Mesenchymal stem cell (in vitro differentiated cells and primary cell): ENCODE measurements at regions not wholly inside any gene's neighbourhood (a gene's known extent, or its start where the extent isn't known, plus 50 kb on each side); places are given as distances from the start of the nearest gene placed in this dataset.

Source experiments
- DNase-seq: peaks from one replicate; pipeline ENCODE4 v3.0.0-alpha.2; 2013
- H2AFZ ChIP-seq: one replicate; pipeline ENCODE4 v1.6.1; 2013; ENCODE audit warnings: low read depth, mild to moderate bottlenecking, control low read depth, inconsistent platforms, low read length, moderate library complexity
- H2AK5ac ChIP-seq: 2 replicates; pipeline ENCODE4 v1.6.1; 2013; ENCODE audit warnings: low read length, moderate library complexity, mild to moderate bottlenecking, inconsistent platforms; ENCODE audit not compliant: severe bottlenecking
- H2BK120ac ChIP-seq: one replicate; pipeline ENCODE4 v1.6.1; 2013; ENCODE audit warnings: low read depth, mild to moderate bottlenecking, inconsistent platforms, low read length, moderate library complexity
- H2BK12ac ChIP-seq, 2 experiments: one replicate each; pipeline ENCODE4 v1.6.1; 2013; ENCODE audit warnings: inconsistent platforms in 2 of 2, low read length in 2 of 2, mild to moderate bottlenecking in 2 of 2, moderate library complexity in 2 of 2, control low read depth in 1 of 2
- H2BK15ac ChIP-seq: one replicate; pipeline ENCODE4 v1.6.1; 2013; ENCODE audit warnings: mild to moderate bottlenecking, low read depth, inconsistent platforms; ENCODE audit not compliant: poor library complexity, severe bottlenecking
- H2BK5ac ChIP-seq: 2 replicates; pipeline ENCODE4 v1.6.1; 2013; ENCODE audit warnings: low read depth, mild to moderate bottlenecking, low read length, control low read depth, inconsistent platforms; ENCODE audit not compliant: poor library complexity, severe bottlenecking
- H3K14ac ChIP-seq, 2 experiments: one replicate each; pipeline ENCODE4 v1.6.1; 2013; ENCODE audit warnings: inconsistent platforms in 2 of 2, low read length in 2 of 2, control low read depth in 1 of 2, mild to moderate bottlenecking in 1 of 2, moderate library complexity in 1 of 2
- H3K18ac ChIP-seq, 2 experiments: one replicate each; pipeline ENCODE4 v1.6.1; 2013; ENCODE audit warnings: inconsistent platforms in 2 of 2, low read length in 2 of 2, control low read depth in 1 of 2, low read depth in 1 of 2, mild to moderate bottlenecking in 1 of 2
- H3K23ac ChIP-seq, 2 experiments: one replicate each; pipeline ENCODE4 v1.6.1; 2013; ENCODE audit warnings: inconsistent platforms in 2 of 2, low read length in 2 of 2, mild to moderate bottlenecking in 2 of 2, moderate library complexity in 2 of 2, control low read depth in 1 of 2
- H3K27ac ChIP-seq: 2 replicates; pipeline ENCODE4 v1.5.1; 2013; ENCODE audit warnings: mild to moderate bottlenecking, moderate library complexity, low read length, control low read depth, inconsistent platforms; ENCODE audit not compliant: poor library complexity, severe bottlenecking
- H3K27me3 ChIP-seq, 2 experiments: 2 replicates each; pipeline versions ENCODE4 v1.6.1 to v1.7.0; 2013; ENCODE audit warnings: low read length in 2 of 2, mild to moderate bottlenecking in 2 of 2, moderate library complexity in 2 of 2, control low read depth in 1 of 2, inconsistent platforms in 1 of 2; ENCODE audit not compliant: control insufficient read depth in 1 of 2, insufficient read depth in 1 of 2
- H3K36me3 ChIP-seq, 2 experiments: 2 replicates each; pipeline versions ENCODE4 v1.6.1 to v1.7.0; 2013; ENCODE audit warnings: low read length in 2 of 2, control low read depth in 1 of 2, inconsistent platforms in 1 of 2, low read depth in 1 of 2, mild to moderate bottlenecking in 1 of 2; ENCODE audit not compliant: insufficient read depth in 2 of 2, control insufficient read depth in 1 of 2
- H3K4ac ChIP-seq, 2 experiments: one replicate each; pipeline ENCODE4 v1.6.1; 2013; ENCODE audit warnings: inconsistent platforms in 2 of 2, low read length in 2 of 2, mild to moderate bottlenecking in 2 of 2, moderate library complexity in 2 of 2, control low read depth in 1 of 2, low read depth in 1 of 2
- H3K4me1 ChIP-seq: 2 replicates; pipeline ENCODE4 v1.6.1; 2013; ENCODE audit warnings: low read depth, low read length, control low read depth; ENCODE audit not compliant: control insufficient read depth, insufficient read depth
- H3K4me2 ChIP-seq: 2 replicates; pipeline ENCODE4 v1.6.1; 2013; ENCODE audit warnings: low read length, mild to moderate bottlenecking, inconsistent platforms; ENCODE audit not compliant: poor library complexity, severe bottlenecking
- H3K4me3 ChIP-seq, 2 experiments: 2 replicates each; pipeline versions ENCODE4 v1.5.1 to v1.7.0; 2013; ENCODE audit warnings: low read length in 2 of 2, mild to moderate bottlenecking in 2 of 2, control low read depth in 1 of 2, low read depth in 1 of 2; ENCODE audit not compliant: insufficient read depth in 1 of 2
- H3K79me1 ChIP-seq: replicated peaks from 2 replicates; pipeline ENCODE4 v1.6.1; 2013; ENCODE audit warnings: mild to moderate bottlenecking, control low read depth, low read length, inconsistent platforms; ENCODE audit not compliant: poor library complexity, severe bottlenecking
- H3K9ac ChIP-seq: 2 replicates; pipeline ENCODE4 v1.7.0; 2013; ENCODE audit warnings: mild to moderate bottlenecking, low read length, moderate library complexity
- H3K9me3 ChIP-seq: 2 replicates; pipeline ENCODE4 v1.7.0; 2013; ENCODE audit warnings: mild to moderate bottlenecking, low read length; ENCODE audit not compliant: control insufficient read depth
- H4K8ac ChIP-seq: one replicate; pipeline ENCODE4 v1.6.1; 2013; ENCODE audit warnings: inconsistent platforms, mild to moderate bottlenecking, low read length, moderate library complexity
- H4K91ac ChIP-seq: one replicate; pipeline ENCODE4 v1.6.1; 2013; ENCODE audit warnings: mild to moderate bottlenecking, low read length, inconsistent platforms
- WGBS: methylation state at CpG from one replicate; pipeline ENCODE4 v1.1.7; 2013; ENCODE audit warnings: mixed read lengths; 5-methylcytosine and 5-hydroxymethylcytosine counted together

DNA sequence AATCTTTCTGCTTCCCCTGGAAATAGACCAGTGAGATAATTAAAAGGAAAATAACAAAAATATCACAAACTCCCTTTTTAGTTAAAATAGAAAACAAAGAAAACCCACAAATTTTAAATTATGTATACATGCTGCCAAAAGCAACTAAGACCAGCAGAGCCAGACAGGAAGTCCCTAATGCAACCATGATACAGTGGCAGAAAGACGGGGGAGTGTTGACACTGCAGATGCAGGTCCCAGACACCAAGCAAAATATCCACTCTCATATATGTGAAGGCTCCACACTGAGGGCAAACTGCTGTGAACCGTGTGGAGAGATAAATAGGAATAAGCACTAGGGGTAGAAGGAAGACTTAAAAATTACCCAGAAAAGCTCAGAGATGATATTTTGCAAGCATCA, 401.0 kb downstream of the BTG1 start:
- H2BK120ac ChIP-seq: no peak overlapping the region
- H3K4me3 ChIP-seq: no peak overlapping the region
- H3K4ac ChIP-seq: no peak overlapping the region
- H3K27ac ChIP-seq: no peak overlapping the region
- no peak overlapping the region for H3K14ac ChIP-seq
- H3K23ac ChIP-seq: no peak overlapping the region
- no peak overlapping the region for H2BK15ac ChIP-seq
- H2AFZ ChIP-seq: no peak overlapping the region
- H2BK12ac ChIP-seq: no peak overlapping the region
- no peak overlapping the region for H4K91ac ChIP-seq
- H2BK5ac ChIP-seq: no peak overlapping the region
- no peaks in the 10 kb centered on the region for H3K27me3 ChIP-seq
- no peaks in the 10 kb centered on the region for H3K79me1 ChIP-seq
- H3K4me1 ChIP-seq: no peaks in the 10 kb centered on the region
- H2AK5ac ChIP-seq: no peak overlapping the region
- no peaks in the 10 kb centered on the region for H3K9me3 ChIP-seq
- H3K18ac ChIP-seq: no peak overlapping the region
- no peaks in the 10 kb centered on the region for H3K36me3 ChIP-seq
- no peak for DNase-seq
- WGBS: 50% methylated on average over 1 of the region's 2 CpGs
- H3K9ac ChIP-seq: no peak overlapping the region
- H4K8ac ChIP-seq: no peak overlapping the region
- no peak overlapping the region for H3K4me2 ChIP-seq

DNA sequence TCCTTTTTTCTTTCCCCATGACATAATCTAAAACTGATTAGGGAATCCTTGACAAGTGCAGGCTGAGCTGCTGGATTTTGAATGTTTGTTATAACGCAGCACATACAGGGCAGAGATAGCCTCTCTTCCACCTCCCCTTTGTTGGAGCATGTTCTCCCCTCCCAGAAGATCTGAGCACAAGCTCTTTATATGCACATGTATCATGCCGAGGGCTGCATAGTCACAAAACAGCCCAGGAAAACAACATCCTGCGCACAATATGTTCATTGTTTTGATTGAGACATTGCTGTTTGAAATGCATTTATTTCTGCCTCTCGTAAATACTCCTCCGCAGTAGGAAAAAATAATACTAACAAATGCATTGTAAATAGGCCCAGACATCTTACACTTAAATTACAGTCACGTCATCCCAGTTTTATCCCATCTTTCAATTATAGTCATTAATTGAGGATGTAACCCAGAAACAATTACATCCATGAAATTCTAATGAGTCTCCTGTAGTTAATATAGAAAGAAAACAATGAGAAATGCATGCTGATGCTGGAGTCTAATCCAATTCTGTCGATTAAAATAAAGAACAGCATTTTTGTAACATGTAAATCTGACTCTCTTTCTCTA, 401.8 kb downstream of the BTG1 start:
- H3K27ac ChIP-seq: no peak overlapping the region
- no peaks in the 10 kb centered on the region for H3K36me3 ChIP-seq
- 94% methylated on average over 6 of the region's 7 CpGs for WGBS
- no peak overlapping the region for H3K4me3 ChIP-seq
- H2BK12ac ChIP-seq: no peak overlapping the region
- no peaks in the 10 kb centered on the region for H3K79me1 ChIP-seq
- H2BK5ac ChIP-seq: no peak overlapping the region
- no peak overlapping the region for H4K8ac ChIP-seq
- H3K4ac ChIP-seq: no peak overlapping the region
- no peaks in the 10 kb centered on the region for H3K4me1 ChIP-seq
- H3K9ac ChIP-seq: no peak overlapping the region
- H4K91ac ChIP-seq: no peak overlapping the region
- no peak overlapping the region for H3K14ac ChIP-seq
- no peak overlapping the region for H2BK120ac ChIP-seq
- H3K27me3 ChIP-seq: no peaks in the 10 kb centered on the region
- no peak overlapping the region for H2AFZ ChIP-seq
- no peak overlapping the region for H3K23ac ChIP-seq
- peak overlapping the region in 1 of 2 experiments; percentile 33 for H3K18ac ChIP-seq
- H3K4me2 ChIP-seq: no peak overlapping the region
- no peak overlapping the region for H2AK5ac ChIP-seq
- H3K9me3 ChIP-seq: no peaks in the 10 kb centered on the region
- no peak for DNase-seq
- no peak overlapping the region for H2BK15ac ChIP-seq

DNA sequence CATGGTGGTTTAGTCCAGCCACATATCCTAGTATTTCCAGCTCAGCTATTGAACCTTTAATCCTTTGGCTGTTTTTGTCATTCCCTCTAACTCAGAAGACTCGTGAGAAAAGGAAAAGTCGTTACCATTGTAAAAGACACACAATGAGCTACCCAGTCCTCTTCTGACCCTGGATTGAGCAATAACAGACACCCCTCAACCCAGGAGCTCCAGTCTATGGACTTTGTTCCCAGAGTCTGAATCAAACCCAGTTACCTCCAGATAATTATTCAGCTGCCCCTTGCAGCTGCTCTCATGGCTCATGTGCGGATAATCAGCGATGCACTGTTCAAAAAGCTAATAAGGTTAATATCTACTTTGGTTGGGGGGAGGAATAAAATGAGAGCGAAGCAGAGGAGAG, 402.4 kb downstream of the BTG1 start:
- Histone ChIP-seq H3K27me3 (no peaks in the 10 kb centered on the region), H4K8ac (no peak overlapping the region), H2BK5ac (no peak overlapping the region), H3K18ac (no peak overlapping the region), H2BK15ac (no peak overlapping the region), H2BK120ac (no peak overlapping the region), H3K9me3 (no peaks in the 10 kb centered on the region), H3K23ac (no peak overlapping the region), H3K27ac (no peak overlapping the region), H3K4me2 (peak overlapping the region; percentile 2), H3K4me3 (no peak overlapping the region), H2AK5ac (no peak overlapping the region), H3K4ac (no peak overlapping the region), H2BK12ac (no peak overlapping the region), H3K79me1 (no peaks in the 10 kb centered on the region), H2AFZ (no peak overlapping the region), H3K4me1 (no peaks in the 10 kb centered on the region), H3K9ac (no peak overlapping the region), H3K36me3 (no peaks in the 10 kb centered on the region), H3K14ac (no peak overlapping the region), H4K91ac (no peak overlapping the region)
- no peak for DNase-seq
- 95% methylated on average over 5 of the region's 5 CpGs for WGBS

DNA sequence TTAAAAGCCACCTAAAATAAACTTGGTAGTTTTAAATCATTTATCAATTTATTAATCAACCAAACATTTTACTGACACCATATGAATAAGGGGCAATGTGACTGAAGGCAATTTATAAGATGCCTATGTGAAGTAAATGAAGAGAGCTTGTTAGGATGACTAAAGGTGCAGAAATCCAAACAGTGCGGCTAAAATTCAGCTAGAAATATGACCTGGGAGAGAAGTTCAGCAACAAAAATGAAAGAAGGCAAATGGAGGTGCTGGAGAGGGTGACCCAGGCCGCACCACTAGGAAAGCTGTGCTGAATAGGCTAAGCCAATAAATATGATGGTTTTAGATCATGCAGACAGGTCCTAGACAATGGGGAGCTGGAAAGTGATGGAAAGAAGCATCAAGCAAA, 403.7 kb downstream of the BTG1 start:
- WGBS: 78% methylated on average over 2 of the region's 2 CpGs
- H2BK120ac ChIP-seq: no peak overlapping the region
- H3K4ac ChIP-seq: no peak overlapping the region
- no peaks in the 10 kb centered on the region for H3K36me3 ChIP-seq
- no peak overlapping the region for H3K23ac ChIP-seq
- H3K4me3 ChIP-seq: no peak overlapping the region
- no peaks in the 10 kb centered on the region for H3K9me3 ChIP-seq
- H3K27ac ChIP-seq: no peak overlapping the region
- H3K14ac ChIP-seq: no peak overlapping the region
- no peak overlapping the region for H2BK15ac ChIP-seq
- DNase-seq: peak; percentile 22
- H2AK5ac ChIP-seq: no peak overlapping the region
- H4K8ac ChIP-seq: no peak overlapping the region
- no peak overlapping the region for H4K91ac ChIP-seq
- no peaks in the 10 kb centered on the region for H3K27me3 ChIP-seq
- H2BK12ac ChIP-seq: no peak overlapping the region
- no peak overlapping the region for H3K18ac ChIP-seq
- no peak overlapping the region for H2BK5ac ChIP-seq
- no peaks in the 10 kb centered on the region for H3K4me1 ChIP-seq
- no peaks in the 10 kb centered on the region for H3K79me1 ChIP-seq
- no peak overlapping the region for H3K4me2 ChIP-seq
- H2AFZ ChIP-seq: no peak overlapping the region
- H3K9ac ChIP-seq: no peak overlapping the region
